ENCODE measurements at regions not wholly inside any gene's neighbourhood (a gene's known extent, or its start where the extent isn't known, plus 50 kb on each side); places are given as distances from the start of the nearest gene placed in this dataset.

- Histone ChIP-seq H3K27ac (ENCODE audit: insufficient read depth, low read length, poor library complexity, severe bottlenecking) (no peak overlapping the region), H3K27me3 (ENCODE audit: control insufficient read depth, insufficient read depth, low read length) (no peaks in the 10 kb centered on the region), H3K4me1 (ENCODE audit: control insufficient read depth, insufficient read depth, low read length, poor library complexity, severe bottlenecking) (no peaks in the 10 kb centered on the region), H3K9me3 (ENCODE audit: control insufficient read depth in 2 of 2, low read length in 2 of 2) (no peaks in the 10 kb centered on the region), H3K36me3 (ENCODE audit: control insufficient read depth, insufficient read depth, low read length) (no peaks in the 10 kb centered on the region), H3K4me3 (ENCODE audit: low read depth, low read length) (no peak overlapping the region)
- H3K36me3 Mint-ChIP-seq, result no peaks in the 10 kb centered on the region
- no peaks in the 10 kb centered on the region for H3K27me3 Mint-ChIP-seq
- H3K4me1 Mint-ChIP-seq, result no peaks in the 10 kb centered on the region
- H3K9me3 Mint-ChIP-seq, result peaks cover 0 to 3% (median 0%) of the 10 kb centered on the region in 7 donors
- DNase-seq, result no peak
- H3K27ac Mint-ChIP-seq, result no peak overlapping the region
- no peak overlapping the region for H3K4me3 Mint-ChIP-seq
- no peak for ATAC-seq (ENCODE audit: low read depth in 2 of 2)
Observed at GRCh38 chr10:33463011-33463410, 128.5 kb upstream of the NRP1 start.

- H3K4me1 ChIP-seq (ENCODE audit: control insufficient read depth, insufficient read depth, low read length, poor library complexity, severe bottlenecking), result no peaks in the 10 kb centered on the region
- no peak for DNase-seq
- Mint-ChIP-seq H3K4me1 (no peaks in the 10 kb centered on the region), H3K27ac (no peak overlapping the region), H3K27me3 (no peaks in the 10 kb centered on the region), H3K9me3 (peaks cover 0 to 3% (median 0%) of the 10 kb centered on the region in 7 donors), H3K4me3 (no peak overlapping the region), H3K36me3 (no peaks in the 10 kb centered on the region)
- no peaks in the 10 kb centered on the region for H3K27me3 ChIP-seq (ENCODE audit: control insufficient read depth, insufficient read depth, low read length)
- ATAC-seq (ENCODE audit: low read depth in 2 of 2), result no peak
- no peaks in the 10 kb centered on the region for H3K36me3 ChIP-seq (ENCODE audit: control insufficient read depth, insufficient read depth, low read length)
- no peak overlapping the region for H3K4me3 ChIP-seq (ENCODE audit: low read depth, low read length)
- H3K27ac ChIP-seq (ENCODE audit: insufficient read depth, low read length, poor library complexity, severe bottlenecking), result no peak overlapping the region
- no peaks in the 10 kb centered on the region for H3K9me3 ChIP-seq (ENCODE audit: control insufficient read depth in 2 of 2, low read length in 2 of 2)
Observed at GRCh38 chr10:33461295-33461640, 126.8 kb upstream of the NRP1 start.

DNA sequence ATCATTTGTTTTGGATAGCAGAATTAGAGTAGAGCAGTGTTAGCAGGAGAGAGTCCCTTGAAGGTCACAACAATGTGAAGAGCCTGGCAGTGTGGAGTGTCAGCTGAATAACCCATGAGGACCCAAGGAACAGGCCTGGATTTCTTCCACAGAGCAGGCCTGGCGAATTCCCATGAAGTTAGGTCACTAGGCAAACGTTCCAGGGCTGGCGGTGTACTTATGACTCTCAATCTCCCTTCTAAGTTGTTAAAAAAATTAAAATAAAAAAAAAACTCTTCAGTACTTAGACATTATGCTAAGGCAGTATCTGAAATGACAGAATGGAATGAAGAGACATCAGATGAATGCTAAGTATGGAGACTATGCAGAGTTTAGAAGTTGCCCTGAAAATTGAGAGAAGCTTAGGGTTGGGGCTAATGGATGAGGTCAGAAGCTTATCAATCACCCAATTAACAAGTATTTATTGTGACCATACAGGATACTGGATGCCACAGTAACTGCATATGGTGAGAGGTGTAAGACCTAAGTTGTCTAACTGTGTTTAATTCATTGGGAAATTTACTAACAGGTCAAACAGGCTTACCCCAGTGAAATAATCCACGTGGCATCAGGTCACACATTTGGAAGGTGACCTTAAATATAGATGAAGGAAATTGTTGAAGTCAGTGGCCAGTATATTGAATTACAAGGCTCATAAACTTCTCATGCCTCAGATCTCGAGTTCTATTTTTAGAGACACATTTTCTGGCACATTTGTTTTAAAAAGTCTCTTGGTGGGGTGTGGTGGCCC lies 126.2 kb upstream of the NRP1 start:
- Histone ChIP-seq H3K36me3 (ENCODE audit: control insufficient read depth, insufficient read depth, low read length) (no peaks in the 10 kb centered on the region), H3K27ac (ENCODE audit: insufficient read depth, low read length, poor library complexity, severe bottlenecking) (no peak overlapping the region), H3K4me3 (ENCODE audit: low read depth, low read length) (no peak overlapping the region), H3K9me3 (ENCODE audit: control insufficient read depth in 2 of 2, low read length in 2 of 2) (no peaks in the 10 kb centered on the region), H3K4me1 (ENCODE audit: control insufficient read depth, insufficient read depth, low read length, poor library complexity, severe bottlenecking) (no peaks in the 10 kb centered on the region), H3K27me3 (ENCODE audit: control insufficient read depth, insufficient read depth, low read length) (no peaks in the 10 kb centered on the region)
- no peak for ATAC-seq (ENCODE audit: low read depth in 2 of 2)
- Mint-ChIP-seq H3K27ac (no peak overlapping the region), H3K4me1 (no peaks in the 10 kb centered on the region), H3K27me3 (no peaks in the 10 kb centered on the region), H3K36me3 (no peaks in the 10 kb centered on the region), H3K4me3 (no peak overlapping the region), H3K9me3 (peaks cover 0 to 3% (median 0%) of the 10 kb centered on the region in 7 donors)
- no peak for DNase-seq

GRCh38 chr10:33459602-33460001 lies 125.1 kb upstream of the NRP1 start:
- DNase-seq (no peak), ATAC-seq (ENCODE audit: low read depth in 2 of 2) (no peak)
- no peaks in the 10 kb centered on the region for H3K9me3 ChIP-seq (ENCODE audit: control insufficient read depth in 2 of 2, low read length in 2 of 2)
- H3K27ac ChIP-seq (ENCODE audit: insufficient read depth, low read length, poor library complexity, severe bottlenecking), result no peak overlapping the region
- no peaks in the 10 kb centered on the region for H3K36me3 Mint-ChIP-seq
- H3K4me1 ChIP-seq (ENCODE audit: control insufficient read depth, insufficient read depth, low read length, poor library complexity, severe bottlenecking), result no peaks in the 10 kb centered on the region
- H3K4me1 Mint-ChIP-seq, result no peaks in the 10 kb centered on the region
- no peaks in the 10 kb centered on the region for H3K36me3 ChIP-seq (ENCODE audit: control insufficient read depth, insufficient read depth, low read length)
- H3K27ac Mint-ChIP-seq, result no peak overlapping the region
- H3K4me3 Mint-ChIP-seq, result no peak overlapping the region
- no peak overlapping the region for H3K4me3 ChIP-seq (ENCODE audit: low read depth, low read length)
- H3K9me3 Mint-ChIP-seq, result peaks cover 0 to 3% (median 0%) of the 10 kb centered on the region in 7 donors
- no peaks in the 10 kb centered on the region for H3K27me3 Mint-ChIP-seq
- H3K27me3 ChIP-seq (ENCODE audit: control insufficient read depth, insufficient read depth, low read length), result no peaks in the 10 kb centered on the region

- DNase-seq, result no peak
- H3K4me3 Mint-ChIP-seq, result no peak overlapping the region
- H3K4me3 ChIP-seq (ENCODE audit: low read depth, low read length), result no peak overlapping the region
- H3K9me3 Mint-ChIP-seq, result peaks cover 0 to 6% (median 3%) of the 10 kb centered on the region in 7 donors
- H3K36me3 Mint-ChIP-seq, result no peaks in the 10 kb centered on the region
- no peak overlapping the region for H3K27ac Mint-ChIP-seq
- H3K4me1 ChIP-seq (ENCODE audit: control insufficient read depth, insufficient read depth, low read length, poor library complexity, severe bottlenecking), result no peaks in the 10 kb centered on the region
- no peaks in the 10 kb centered on the region for H3K9me3 ChIP-seq (ENCODE audit: control insufficient read depth in 2 of 2, low read length in 2 of 2)
- no peak for ATAC-seq (ENCODE audit: low read depth in 2 of 2)
- no peaks in the 10 kb centered on the region for H3K36me3 ChIP-seq (ENCODE audit: control insufficient read depth, insufficient read depth, low read length)
- H3K27me3 ChIP-seq (ENCODE audit: control insufficient read depth, insufficient read depth, low read length), result peaks cover 3% of the 10 kb centered on the region
- no peak overlapping the region for H3K27ac ChIP-seq (ENCODE audit: insufficient read depth, low read length, poor library complexity, severe bottlenecking)
- H3K4me1 Mint-ChIP-seq, result no peaks in the 10 kb centered on the region
- peaks cover 6% of the 10 kb centered on the region for H3K27me3 Mint-ChIP-seq
Observed at GRCh38 chr10:33455029-33455428, 120.6 kb upstream of the NRP1 start.

DNA sequence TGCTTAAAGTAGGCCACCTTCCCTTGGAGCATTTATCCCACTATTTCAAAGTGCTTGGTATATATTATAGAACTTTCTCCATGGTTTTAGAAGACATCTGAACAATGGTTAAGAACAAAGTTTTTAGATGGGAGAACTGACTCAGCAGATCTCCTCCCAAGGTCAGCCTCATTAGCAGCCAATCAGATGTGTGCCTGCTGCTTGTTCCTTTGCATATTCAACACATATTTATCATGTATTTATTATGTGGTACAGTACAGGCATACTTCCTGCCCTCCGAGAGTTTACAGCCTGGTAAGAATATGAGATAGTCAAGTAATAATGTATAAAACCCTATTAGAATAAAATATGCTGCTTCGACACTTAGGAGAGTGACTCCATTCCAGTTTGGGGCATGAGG lies 120.1 kb upstream of the NRP1 start:
- no peak overlapping the region for H3K4me3 Mint-ChIP-seq
- Histone ChIP-seq H3K27ac (ENCODE audit: insufficient read depth, low read length, poor library complexity, severe bottlenecking) (no peak overlapping the region), H3K4me1 (ENCODE audit: control insufficient read depth, insufficient read depth, low read length, poor library complexity, severe bottlenecking) (no peaks in the 10 kb centered on the region), H3K27me3 (ENCODE audit: control insufficient read depth, insufficient read depth, low read length) (peaks cover 4% of the 10 kb centered on the region), H3K36me3 (ENCODE audit: control insufficient read depth, insufficient read depth, low read length) (no peaks in the 10 kb centered on the region), H3K4me3 (ENCODE audit: low read depth, low read length) (no peak overlapping the region), H3K9me3 (ENCODE audit: control insufficient read depth in 2 of 2, low read length in 2 of 2) (no peaks in the 10 kb centered on the region)
- H3K9me3 Mint-ChIP-seq, result peaks cover 0 to 6% (median 3%) of the 10 kb centered on the region in 7 donors
- no peak for DNase-seq
- no peak for ATAC-seq (ENCODE audit: low read depth in 2 of 2)
- H3K4me1 Mint-ChIP-seq, result no peaks in the 10 kb centered on the region
- H3K27ac Mint-ChIP-seq, result no peak overlapping the region
- no peaks in the 10 kb centered on the region for H3K36me3 Mint-ChIP-seq
- H3K27me3 Mint-ChIP-seq, result peaks cover 6% of the 10 kb centered on the region

GRCh38 chr10:33453081-33454025 lies 118.9 kb upstream of the NRP1 start:
- H3K27me3 ChIP-seq (ENCODE audit: control insufficient read depth, insufficient read depth, low read length), result peaks cover 5% of the 10 kb centered on the region
- no peaks in the 10 kb centered on the region for H3K36me3 Mint-ChIP-seq
- no peaks in the 10 kb centered on the region for H3K9me3 ChIP-seq (ENCODE audit: control insufficient read depth in 2 of 2, low read length in 2 of 2)
- no peak overlapping the region for H3K4me3 ChIP-seq (ENCODE audit: low read depth, low read length)
- no peaks in the 10 kb centered on the region for H3K4me1 ChIP-seq (ENCODE audit: control insufficient read depth, insufficient read depth, low read length, poor library complexity, severe bottlenecking)
- peaks cover 6% of the 10 kb centered on the region for H3K27me3 Mint-ChIP-seq
- no peak overlapping the region for H3K4me3 Mint-ChIP-seq
- no peaks in the 10 kb centered on the region for H3K4me1 Mint-ChIP-seq
- ATAC-seq (ENCODE audit: low read depth in 2 of 2), result no peak
- H3K27ac ChIP-seq (ENCODE audit: insufficient read depth, low read length, poor library complexity, severe bottlenecking), result no peak overlapping the region
- H3K27ac Mint-ChIP-seq, result no peak overlapping the region
- no peaks in the 10 kb centered on the region for H3K36me3 ChIP-seq (ENCODE audit: control insufficient read depth, insufficient read depth, low read length)
- peaks cover 0 to 6% (median 3%) of the 10 kb centered on the region in 7 donors for H3K9me3 Mint-ChIP-seq
- no peak for DNase-seq

Data from CD4-positive, CD25-positive, alpha-beta regulatory T cell (primary cell).